NCI-H2029 treated with DMSO at 0.1 percent for 48 hours (cell line): ENCODE measurements at regions not wholly inside any gene's neighbourhood (a gene's known extent, or its start where the extent isn't known, plus 50 kb on each side); places are given as distances from the start of the nearest gene placed in this dataset.
A peak's percentile ranks its signal among the peaks of the same experiment; 100 is the strongest.
"Not testable (repeated sequence)": the region's sequence is repeated elsewhere in the genome, so short reads cannot be mapped to it uniquely, and the experiment has no call there.

Experiments
- DNase-seq: peaks from one replicate; lab custom pipeline; 2025; lab: John Stamatoyannopoulos, UW

DNA sequence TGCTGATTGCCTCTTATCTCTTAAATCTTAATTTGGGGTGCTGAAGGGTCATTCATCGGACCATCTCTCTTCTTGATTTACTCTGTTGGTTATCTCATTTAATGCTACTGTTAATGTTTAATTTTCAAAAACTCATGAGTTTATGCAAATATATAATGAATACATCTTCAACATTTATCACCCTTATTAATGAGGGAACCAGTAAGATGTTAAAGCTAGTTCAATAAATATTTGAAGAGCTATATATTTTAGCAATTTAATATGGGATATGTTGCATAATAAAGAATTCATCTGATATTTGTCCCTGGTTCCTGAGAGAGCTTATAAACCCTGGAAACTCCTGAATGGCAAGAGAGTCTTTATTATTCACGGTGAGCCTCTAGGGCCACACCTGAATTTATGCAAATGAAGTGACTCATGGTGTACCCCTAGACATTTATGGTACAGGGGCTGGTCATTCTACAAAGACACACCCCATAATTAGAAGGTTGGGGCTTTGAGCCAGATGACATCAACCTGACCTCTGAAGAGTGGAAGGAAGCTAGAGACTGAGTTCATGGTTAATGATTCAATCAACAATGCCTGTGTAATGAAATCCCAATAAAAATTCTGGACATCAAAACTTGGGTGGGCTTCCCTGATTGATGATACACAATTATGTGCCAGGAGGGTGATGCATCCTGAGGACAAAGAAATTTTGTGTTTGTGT is 339.5 kb upstream of the ZNF608 start:
- no peak for DNase-seq

DNA sequence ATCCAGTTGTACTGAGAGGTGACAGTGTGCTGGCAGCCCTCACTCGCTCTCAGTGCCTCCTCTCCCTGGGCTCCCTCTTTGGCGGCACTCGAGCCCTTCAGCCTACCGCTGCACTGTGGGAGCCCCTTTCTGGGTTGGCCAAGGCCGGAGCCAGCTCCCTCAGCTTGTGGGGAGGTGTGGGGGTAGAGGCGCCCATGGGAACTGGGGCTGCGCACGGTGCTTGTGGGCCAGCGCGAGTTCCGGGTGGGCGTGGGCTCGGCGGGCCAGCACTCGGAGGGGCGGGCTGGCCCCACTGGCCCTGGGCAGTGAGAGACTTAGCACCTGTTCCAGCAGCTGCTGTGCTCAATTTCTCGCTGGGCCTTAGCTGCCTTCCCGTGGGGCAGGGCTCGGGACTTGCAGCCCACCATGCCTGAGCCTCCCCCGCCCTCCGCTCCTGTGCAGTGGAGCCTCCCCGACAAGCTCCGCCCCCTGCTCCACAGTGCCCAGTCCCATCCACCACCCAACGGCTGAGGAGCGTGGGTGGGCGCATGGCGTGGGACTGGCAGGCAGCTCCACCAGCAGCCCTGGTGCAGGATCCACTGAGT is 342.2 kb upstream of the ZNF608 start:
- DNase-seq: no peak

DNA sequence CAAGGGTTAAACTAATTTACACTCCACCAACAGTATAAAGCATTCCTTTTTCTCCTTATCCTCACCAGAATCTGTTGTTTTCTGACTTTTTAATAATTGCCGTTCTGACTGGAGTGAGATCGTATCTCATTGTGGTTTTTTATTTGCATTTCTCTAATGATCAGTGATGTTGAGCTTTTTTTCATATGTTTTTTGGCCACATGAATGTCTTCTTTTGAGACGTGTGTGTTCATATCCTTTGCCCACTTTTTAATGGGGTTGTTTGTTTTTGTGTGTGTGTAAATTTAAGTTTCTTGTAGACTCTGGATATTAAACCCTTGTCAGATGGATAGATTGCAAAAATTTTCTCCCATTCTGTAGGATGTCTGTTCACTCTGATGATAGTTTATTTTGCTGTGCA is 345.7 kb upstream of the ZNF608 start:
- not testable (repeated sequence) for DNase-seq

DNA sequence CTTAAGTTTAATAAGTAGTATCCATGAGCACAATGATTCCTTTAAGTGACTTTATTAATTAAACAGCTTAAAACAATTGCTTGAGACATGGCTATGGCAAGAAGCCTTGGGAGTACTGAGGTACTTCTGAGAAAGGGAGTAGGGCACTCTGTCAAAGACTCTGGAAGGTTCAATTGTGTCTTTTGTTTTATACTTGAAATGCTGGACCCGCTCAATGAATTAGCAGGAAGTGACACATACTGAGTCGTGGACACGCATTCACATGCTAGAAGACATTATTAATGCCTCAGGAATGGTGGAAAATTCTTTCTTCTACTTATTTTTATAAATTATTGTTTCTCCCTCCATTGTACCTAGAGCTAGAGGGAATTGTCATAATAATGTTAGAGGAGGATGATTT is 347.3 kb upstream of the ZNF608 start:
- DNase-seq: no peak

DNA sequence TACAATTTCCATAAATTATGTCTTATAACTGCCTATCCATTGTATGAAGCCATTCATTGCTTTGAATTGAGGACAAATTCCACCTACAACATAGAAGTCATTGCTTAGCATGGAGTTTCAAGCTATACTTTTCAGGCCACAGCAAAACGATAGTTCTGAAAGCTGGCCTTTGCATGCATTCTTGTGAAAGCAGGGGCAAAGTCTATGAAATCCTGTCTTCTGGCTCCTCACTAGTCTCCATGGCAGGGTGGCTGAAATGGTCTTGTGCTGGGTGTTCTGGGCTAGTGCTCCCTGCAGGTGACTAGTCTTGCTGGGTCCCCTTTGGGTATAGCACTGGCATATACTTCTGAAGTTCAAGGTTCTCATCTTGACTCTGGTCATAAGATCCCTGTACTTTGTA is 353.9 kb upstream of the ZNF608 start:
- DNase-seq: no peak

DNA sequence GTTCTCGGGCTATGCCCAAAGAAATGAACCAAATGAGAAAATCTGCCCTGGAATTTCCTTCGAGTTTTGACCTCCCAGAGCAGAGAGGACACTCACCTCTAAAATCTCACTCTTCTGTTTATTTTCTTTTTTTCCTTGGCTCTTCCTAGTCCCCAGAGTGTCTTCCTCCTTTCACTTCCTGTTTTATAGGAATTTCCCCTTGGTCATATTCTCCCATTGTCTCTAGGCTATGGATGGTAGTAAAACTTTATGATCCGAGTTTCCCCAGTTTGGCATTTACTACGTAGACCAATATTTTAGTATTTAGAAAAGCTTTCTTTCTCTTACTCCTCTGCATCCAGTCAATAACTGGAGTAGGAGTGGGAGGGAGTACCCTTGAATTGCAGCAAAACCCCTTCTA is 354.5 kb upstream of the ZNF608 start:
- no peak for DNase-seq

DNA sequence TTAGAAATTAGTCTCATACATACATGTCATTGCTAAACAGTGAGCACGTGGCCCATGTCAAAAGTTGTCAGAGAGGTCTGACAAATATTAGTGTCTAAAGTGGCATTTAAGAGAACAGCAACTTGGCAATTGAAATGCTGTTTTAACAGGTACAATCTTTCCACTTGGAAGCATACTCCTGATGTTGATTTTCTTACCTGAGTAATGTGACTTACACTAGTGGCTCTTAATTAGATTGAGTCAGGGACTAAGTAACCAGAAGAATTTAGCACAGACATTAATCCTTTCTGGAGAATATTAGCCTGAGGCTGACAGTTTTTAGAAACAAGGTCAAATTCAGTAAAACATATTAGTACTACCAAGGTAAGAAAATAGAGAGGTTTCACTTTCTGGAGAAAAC is 357.0 kb upstream of the ZNF608 start:
- DNase-seq: no peak

DNA sequence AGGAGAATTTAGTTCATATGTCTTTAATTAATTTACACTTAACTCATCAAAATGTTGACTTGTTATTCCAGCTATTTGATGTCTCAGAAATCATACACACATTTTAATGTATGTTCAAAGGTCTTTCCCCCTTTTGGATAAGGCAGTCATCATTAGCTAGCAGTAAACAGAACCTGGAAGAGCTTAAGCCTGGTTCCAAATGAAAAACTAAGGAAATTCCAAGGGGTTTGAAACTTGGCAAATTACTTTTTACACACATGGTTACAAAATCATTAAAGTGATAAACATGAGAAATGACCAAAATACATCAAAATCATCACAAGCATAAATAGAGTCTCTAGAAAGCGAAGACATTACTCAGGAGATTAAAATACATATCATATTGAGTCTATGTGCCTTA is 359.8 kb upstream of the ZNF608 start:
- no peak for DNase-seq

DNA sequence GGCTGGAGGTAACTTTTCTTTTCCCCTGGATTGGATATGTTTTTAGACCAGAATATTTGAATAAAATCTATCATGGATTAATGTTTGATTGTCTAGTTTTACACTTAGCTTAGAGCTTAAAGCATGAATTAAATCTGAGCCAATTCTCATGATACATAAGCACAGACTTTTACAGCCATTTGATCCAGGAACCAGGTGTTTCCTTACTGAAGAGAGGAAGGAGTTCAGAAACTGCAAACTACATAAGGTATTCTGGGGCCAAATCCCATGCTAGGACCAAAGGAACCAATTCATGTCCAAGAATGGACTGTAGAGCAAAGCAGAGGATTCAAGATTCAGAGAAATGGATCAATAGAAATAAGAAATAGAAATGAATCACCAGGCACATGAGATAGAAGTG is 360.4 kb upstream of the ZNF608 start:
- no peak for DNase-seq

DNA sequence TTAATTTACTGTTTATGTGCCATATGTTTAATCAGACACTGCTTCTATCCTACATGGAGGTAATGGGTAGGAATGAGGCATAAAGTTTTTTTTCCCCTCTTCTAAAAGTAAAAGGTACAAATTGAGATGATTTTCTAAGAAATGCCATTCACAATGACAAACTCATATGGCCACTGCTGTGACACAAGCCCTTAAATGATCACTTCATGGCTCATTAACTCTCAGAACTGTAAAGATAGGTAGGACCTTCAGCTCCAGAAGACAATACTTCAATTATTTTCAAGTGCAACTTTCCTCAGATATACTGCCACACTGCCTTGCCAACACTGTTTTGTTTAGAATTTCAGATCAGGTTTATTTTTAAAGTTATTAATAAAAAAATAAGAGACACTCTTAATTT is 362.9 kb upstream of the ZNF608 start:
- no peak for DNase-seq

DNA sequence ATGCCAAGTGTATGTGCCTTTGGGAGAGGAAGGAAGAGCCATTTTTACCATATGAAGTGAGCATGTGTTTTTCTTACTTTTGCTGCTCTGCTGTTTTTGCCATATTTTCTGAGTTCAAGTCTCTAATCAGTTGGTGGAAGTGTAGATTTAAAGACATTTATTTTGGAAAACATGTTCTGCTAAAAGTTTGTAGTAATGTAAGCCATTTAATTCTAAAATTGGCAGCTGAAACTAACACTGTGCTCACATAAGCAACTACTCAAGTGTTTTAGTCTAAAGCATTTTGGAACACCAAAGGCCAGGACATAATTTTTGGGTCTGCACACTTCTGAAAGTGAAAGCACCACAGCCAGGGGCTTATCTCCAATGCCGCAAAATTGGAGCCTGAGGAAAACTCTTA is 363.4 kb upstream of the ZNF608 start:
- no peak for DNase-seq

DNA sequence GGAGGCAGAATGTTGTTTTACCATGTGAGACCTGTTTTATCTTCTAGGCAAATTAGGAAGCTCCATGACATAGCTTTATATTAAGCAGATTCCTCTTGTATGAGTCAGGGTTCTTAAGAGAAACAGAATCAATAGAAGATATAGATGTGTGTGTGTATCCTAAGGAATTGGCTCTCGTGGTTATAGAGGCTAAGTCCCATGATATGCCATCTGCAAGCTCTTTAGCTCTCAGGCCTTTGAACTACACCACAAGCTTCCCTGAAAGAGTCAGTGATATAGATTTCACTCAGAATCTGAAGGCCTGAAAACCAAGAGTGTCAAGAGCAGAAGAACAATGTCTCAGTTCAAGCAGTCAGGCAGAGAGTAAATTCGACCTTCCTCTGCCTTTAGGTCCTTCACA is 365.8 kb upstream of the ZNF608 start:
- DNase-seq: no peak

DNA sequence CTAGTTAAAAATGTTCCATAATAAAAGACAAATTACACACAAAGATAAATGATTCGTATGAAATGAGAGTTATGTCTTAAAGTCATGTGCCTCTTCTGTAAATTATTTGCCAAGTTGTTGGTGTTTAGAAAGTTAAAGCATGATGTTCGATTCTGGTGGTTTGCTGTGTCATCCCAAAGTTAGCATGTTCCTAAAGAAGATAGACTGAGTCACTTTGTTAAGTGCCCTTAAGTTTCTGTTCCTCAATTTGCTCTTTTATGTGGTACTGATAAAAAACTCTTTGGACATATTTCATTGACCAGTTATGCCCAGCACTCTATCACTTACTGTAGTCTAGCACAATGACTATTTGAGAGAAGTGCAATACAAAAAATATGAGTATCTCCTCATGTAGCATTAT is 366.9 kb upstream of the ZNF608 start:
- no peak for DNase-seq

DNA sequence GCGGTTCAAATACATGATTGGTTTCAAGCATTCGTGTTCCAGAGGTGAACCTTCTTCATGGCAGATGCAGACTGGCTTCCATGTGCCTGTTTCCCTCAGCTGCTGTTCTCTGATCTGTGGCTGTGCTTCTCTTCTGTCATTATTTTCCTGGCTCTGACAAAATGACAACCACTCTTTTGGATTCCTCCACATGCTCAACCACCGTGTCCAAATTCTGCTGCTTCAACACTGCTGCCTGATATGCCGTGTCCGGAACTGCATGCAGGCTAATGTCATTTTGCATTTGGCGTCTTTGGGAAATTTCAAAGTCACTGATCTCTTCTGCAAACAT is 368.7 kb upstream of the ZNF608 start:
- no peak for DNase-seq

DNA sequence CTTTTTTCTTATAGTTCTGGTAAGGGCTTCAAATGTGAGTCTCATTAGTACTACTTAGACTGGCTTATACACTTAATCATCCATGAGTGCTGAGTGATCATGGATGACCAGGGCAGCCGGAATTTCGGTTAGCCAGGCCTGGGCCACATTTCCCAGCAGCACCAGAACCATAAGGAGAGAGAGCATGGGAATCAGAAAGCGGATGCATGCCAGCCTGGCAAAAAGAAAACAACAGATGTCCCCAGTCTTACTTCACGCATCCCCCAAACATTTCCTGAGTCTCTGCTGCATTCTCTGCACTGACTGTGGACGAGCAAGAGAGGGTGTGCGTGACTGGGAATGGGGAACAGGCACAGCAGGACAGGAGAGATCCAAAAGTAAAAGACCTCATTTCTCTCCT is 371.1 kb upstream of the ZNF608 start:
- DNase-seq: no peak

DNA sequence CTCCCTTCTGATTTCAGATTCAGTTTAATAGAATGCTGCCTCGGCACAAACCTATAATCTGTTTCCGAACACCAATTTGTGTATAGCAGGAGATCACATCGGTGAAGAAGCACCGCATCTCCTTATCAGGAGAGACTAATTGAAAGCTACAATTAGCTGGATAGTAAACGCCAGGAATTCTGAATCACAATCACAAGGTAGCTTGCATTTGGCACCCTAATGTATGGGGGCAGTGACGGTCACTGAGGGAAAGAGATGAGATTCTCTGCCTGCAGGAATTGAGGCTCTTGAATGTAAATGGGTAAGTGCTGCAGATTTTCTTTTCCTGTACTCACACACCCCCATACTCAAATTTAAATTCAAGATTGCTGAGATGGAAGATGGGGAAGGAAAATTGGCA is 373.6 kb upstream of the ZNF608 start:
- no peak for DNase-seq

DNA sequence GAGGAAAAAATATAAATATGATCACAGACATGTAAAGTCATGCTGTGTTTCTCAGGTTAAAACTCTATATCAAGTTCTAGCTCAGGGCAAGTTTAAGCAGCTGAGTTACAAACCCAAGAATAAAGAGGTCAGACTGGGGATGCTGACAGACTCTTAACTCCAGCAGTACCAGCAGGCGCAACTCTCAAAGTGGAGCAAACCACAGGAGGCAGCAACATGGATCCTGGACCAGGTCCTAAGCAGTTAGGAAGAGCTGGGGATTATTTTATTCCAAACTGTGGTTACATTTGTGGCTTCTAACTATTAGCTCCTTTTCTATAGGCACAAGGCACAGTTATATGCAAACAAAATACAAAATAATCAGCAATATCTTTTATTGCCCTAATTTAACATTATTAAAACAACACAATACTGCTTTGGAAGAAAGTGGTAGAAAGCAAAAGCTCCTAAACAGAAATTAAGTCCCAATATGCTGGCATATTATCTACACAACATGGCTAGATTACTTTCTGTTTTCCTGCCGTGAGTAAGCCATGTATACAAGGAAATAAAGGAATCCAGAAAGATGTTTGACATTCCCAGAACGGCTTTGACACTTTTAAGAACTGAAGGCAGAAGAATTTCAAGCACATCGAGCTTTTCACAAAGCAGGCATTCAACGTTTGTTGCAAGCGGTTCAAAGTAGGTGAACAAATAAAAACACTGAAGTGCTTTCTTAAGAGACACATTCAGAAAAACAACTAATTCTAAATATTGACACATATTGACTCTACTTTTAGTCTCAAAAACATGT is 378.8 kb upstream of the ZNF608 start:
- DNase-seq: no peak

DNA sequence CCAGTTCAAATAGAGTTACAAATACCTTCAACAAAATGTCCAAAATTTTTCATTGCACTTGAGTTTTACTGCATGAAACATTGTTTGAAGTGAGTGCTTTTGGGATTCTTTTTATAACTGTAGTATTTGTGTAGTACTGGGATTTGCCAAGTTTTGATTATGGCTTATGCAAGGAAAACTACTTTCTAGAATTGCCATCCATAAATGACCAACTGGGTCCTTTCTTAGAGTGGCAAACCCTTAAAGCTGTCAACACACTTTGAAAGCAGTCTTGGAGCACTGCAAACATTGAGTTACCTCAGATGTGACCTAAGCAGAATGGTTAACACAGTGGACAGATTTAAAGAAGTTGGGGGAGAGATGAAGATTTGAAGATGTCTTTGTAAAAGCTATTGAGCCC is 379.6 kb upstream of the ZNF608 start:
- no peak for DNase-seq

DNA sequence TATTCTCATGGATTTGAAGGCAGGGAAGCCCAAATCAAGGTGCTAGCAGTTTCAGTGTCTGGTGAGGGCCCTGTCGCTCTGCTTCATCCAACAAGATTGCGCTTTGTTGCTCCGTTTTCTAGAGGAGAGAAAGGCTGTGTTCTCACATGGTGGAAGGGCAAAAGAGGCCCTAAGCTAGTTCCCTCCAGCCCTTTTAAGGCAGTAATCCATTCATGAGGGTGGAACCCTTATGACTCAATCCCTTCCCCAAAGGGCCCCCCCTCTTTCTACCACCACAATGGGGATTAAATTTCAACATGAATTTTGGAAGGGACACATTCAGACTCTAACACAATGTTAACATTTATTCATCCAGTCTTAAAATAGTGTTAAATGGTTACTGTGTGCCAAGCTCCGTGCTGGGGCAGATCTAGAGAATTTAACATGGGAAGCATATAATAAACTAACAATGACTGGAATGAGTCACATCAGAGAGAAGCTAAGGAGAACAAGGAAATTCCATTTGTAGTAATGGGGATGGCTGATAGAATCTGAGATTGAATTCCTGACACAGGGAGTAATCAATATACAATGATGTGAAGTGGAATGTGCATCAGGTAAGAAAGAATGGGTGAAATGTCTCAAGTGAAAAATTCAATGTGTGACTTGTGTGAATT is 382.8 kb upstream of the ZNF608 start:
- no peak for DNase-seq

DNA sequence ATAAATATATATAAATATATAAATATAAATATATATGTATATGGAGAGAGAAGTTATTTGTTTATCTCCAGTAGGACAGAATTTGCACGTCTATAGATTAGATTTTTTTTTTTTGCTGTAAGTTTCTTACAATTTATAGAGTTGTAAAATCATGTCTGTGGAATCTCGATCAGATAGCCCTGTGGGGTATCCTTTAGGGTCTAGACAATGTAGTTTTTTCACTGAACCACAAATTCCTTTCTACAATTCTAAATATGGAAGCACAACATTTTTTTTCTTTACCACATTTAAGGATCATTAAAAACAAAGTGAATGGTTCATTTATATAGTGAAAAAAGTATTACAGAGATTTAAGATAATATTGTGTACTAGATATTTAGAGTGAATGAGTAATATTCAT is 384.2 kb upstream of the ZNF608 start:
- DNase-seq: no peak

DNA sequence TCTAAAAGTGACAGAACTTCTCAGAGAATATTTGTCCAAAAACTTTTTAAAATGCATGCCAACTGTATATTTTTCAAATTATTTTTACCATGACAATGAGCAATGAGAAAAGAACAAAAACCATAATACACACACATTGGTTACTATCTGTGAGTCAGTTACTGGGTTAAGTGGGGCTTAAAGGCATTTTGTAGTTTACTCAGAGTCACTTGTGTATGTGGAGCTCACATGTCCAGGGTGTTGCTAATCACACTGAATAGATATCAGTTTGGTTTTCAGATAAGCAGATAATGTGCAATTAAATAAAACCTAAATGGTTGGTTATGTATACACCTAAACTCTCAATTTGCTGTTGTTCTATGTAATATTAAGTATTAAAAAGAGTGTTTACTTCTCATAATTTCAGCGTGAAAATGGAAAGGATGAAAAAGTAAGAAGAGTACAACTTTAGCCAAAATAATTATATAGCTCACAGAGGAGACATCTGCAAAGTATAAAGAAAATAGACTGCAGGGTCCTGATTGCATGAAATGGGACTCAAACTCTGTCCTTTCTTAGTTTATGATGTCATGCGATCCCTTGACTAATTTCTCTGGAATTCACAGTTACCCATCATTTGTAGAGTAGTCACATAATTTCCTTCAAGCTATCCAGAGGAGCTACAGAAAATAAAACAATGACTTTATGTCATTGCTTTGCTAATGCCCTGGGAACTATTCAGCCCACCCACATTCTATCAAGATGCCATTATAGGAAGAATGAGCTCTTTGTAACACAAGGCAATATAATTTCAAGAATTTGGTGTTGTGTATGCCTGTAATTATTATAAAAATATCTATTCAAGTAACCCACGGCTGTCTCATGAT is 388.0 kb upstream of the ZNF608 start:
- DNase-seq: no peak

DNA sequence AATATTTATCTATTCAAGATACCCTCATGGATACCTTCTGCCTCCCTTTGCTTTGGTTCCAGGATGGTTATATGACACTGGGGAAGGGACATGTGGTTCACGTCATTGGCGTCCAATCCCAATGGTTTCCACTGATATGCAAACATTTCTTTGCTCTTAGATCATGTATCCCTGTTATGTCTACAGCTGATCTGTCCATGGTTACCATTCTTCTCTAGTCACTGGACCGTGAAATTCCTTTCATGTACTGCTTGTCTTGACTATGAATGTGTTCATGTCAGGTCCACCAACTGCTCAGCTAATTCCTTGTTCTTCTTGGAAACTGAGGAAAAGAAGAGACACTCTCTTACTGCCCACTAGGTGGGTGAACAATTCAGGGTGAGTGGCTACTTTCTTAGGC is 391.1 kb upstream of the ZNF608 start:
- DNase-seq: peak; percentile 5
